ENCODE measurements at regions not wholly inside any gene's neighbourhood (a gene's known extent, or its start where the extent isn't known, plus 50 kb on each side); places are given as distances from the start of the nearest gene placed in this dataset.

GRCh38 chr5:136474466-136474865, 109.1 kb upstream of the TRPC7 start:
- TF ChIP-seq POLR2AphosphoS5 (IDR thresholded peaks at IDR 0.05; ENCODE audit: low read depth, low read length) = no peak
- no peak for TF ChIP-seq SUZ12 (IDR thresholded peaks at IDR 0.05; ENCODE audit: low read length)
- no peak for TF ChIP-seq CREB1 (IDR thresholded peaks at IDR 0.05)
- TF ChIP-seq CTCF (IDR thresholded peaks at IDR 0.05; ENCODE audit: control extremely low read depth in 1 of 3, insufficient read depth in 1 of 3, low read depth in 1 of 3, low read length in 3 of 3) = no peak
- no peak for TF ChIP-seq SIX5 (IDR thresholded peaks at IDR 0.05; ENCODE audit: low read depth, low read length)
- no peak for TF ChIP-seq TAF1 (IDR thresholded peaks at IDR 0.05; ENCODE audit: low read depth, low read length)
- no peak for TF ChIP-seq RAD21 (IDR thresholded peaks at IDR 0.05 in 1 of 2, conservative IDR thresholded peaks at IDR 0.05 in 1 of 2; ENCODE audit: low read depth in 2 of 2, low read length in 2 of 2)
- no peak for TF ChIP-seq POLR2A (IDR thresholded peaks at IDR 0.05; ENCODE audit: control extremely low read depth in 1 of 2, low read depth in 2 of 2, low read length in 2 of 2)
- no peak for TF ChIP-seq KDM1A (IDR thresholded peaks at IDR 0.05; ENCODE audit: borderline replicate concordance, low read length)
- no peak for TF ChIP-seq GTF2F1 (IDR thresholded peaks at IDR 0.05; ENCODE audit: borderline replicate concordance, low read depth, low read length)
- TF ChIP-seq MAFK (IDR thresholded peaks at IDR 0.05; ENCODE audit: low read depth, low read length) = no peak
- TF ChIP-seq E2F6 (IDR thresholded peaks at IDR 0.05) = no peak
- TF ChIP-seq EZH2 (IDR thresholded peaks at IDR 0.05; ENCODE audit: low read depth, low read length, severe bottlenecking) = no peak

Measured in H1 (cell line).